ENCODE measurements at regions not wholly inside any gene's neighbourhood (a gene's known extent, or its start where the extent isn't known, plus 50 kb on each side); places are given as distances from the start of the nearest gene placed in this dataset.

GRCh38 chr11:94671553-94672366, 96.4 kb upstream of the AMOTL1 start:
- no peak for TF ChIP-seq CTCF (IDR thresholded peaks at IDR 0.05; ENCODE audit: low read depth, low read length, missing input control)
- TF ChIP-seq SP1 (IDR thresholded peaks at IDR 0.05): no peak
- TF ChIP-seq YY1 (IDR thresholded peaks at IDR 0.05): no peak
- TF ChIP-seq JUND (IDR thresholded peaks at IDR 0.05): no peak
- TF ChIP-seq REST (IDR thresholded peaks at IDR 0.05): no peak
- TF ChIP-seq GABPA (IDR thresholded peaks at IDR 0.05 in 1 of 2, conservative IDR thresholded peaks at IDR 0.05 in 1 of 2): no peak
- no peak for TF ChIP-seq TAF1 (conservative IDR thresholded peaks at IDR 0.05)
- TF ChIP-seq MAX (IDR thresholded peaks at IDR 0.05): no peak
- TF ChIP-seq EGR1 (IDR thresholded peaks at IDR 0.05; ENCODE audit: low read depth in 2 of 2): no peak
- no peak for TF ChIP-seq ATF3 (IDR thresholded peaks at IDR 0.05)
- TF ChIP-seq HNF4A (conservative IDR thresholded peaks at IDR 0.05): no peak
